GM12864 (cell line): ENCODE measurements at regions not wholly inside any gene's neighbourhood (a gene's known extent, or its start where the extent isn't known, plus 50 kb on each side); places are given as distances from the start of the nearest gene placed in this dataset.
A peak's percentile ranks its signal among the peaks of the same experiment; 100 is the strongest.
"Not testable (repeated sequence)": the region's sequence is repeated elsewhere in the genome, so short reads cannot be mapped to it uniquely, and the experiment has no call there.

Experiments
- DNase-seq: peaks from one replicate; pipeline ENCODE4 v3.0.0-alpha.2; 2011; ENCODE audit warnings: low read depth
- H3K4me3 ChIP-seq: 2 replicates; pipeline ENCODE4 v1.5.1; 2011; ENCODE audit warnings: mild to moderate bottlenecking, low read depth, low read length, control low read depth
- CTCF ChIP-seq: IDR thresholded peaks from 2 replicates; pipeline ENCODE4 v1.5.1; 2011; ENCODE audit warnings: low read depth, mild to moderate bottlenecking, moderate library complexity, low read length, control low read depth, inconsistent platforms; ENCODE audit errors: missing control alignments

GRCh38 chr3:182139627-182140357 is 428.1 kb downstream of the SOX2 start:
- no peak for DNase-seq
- H3K4me3 ChIP-seq = no peak overlapping the region
- no peak for TF ChIP-seq CTCF

- DNase-seq = no peak
- H3K4me3 ChIP-seq = no peak overlapping the region
- TF ChIP-seq CTCF = no peak
These were observed 431.2 kb downstream of the SOX2 start for GRCh38 chr3:182142928-182143327.

- no peak for TF ChIP-seq CTCF
- DNase-seq = no peak
- no peak overlapping the region for H3K4me3 ChIP-seq
These were observed 432.2 kb downstream of the SOX2 start for GRCh38 chr3:182143903-182144302.

DNA sequence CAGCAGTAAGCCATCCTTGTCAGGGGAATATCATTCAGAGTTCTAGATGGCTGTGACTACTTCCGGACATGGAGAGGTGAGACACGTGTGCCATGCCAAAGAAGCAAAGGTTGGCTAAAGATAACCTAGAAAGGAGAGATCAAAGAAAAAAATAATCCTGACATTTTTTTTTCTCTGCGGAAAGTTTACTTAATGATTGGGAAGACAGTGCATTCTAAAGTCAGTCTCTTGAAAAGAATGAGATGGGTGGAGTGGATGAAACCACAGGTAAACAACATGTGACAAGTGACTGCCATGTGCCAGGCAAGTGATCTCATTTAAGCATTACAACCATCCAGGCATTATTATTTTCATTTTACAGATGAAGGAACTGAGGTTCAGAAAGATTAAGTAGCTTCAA is 436.6 kb downstream of the SOX2 start:
- DNase-seq = no peak
- TF ChIP-seq CTCF = no peak
- no peak overlapping the region for H3K4me3 ChIP-seq

DNA sequence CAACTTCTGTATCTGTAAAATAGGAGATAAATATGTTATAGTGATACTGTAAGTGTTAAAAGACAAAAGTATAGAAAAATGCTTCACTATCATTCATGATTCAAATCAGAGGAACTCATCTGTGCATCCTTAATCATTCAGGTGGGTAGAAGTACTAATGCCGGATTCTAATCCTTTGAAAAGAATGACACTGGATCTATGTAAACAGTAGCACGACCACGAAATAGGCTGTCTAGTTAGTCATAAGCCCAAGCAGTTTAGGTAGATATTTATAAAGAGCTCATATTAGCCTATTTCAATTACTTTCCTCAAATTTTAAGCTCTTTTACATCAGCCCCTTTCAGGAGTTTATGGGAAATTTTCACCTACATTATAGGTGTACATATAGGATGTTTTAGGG is 437.9 kb downstream of the SOX2 start:
- no peak for TF ChIP-seq CTCF
- H3K4me3 ChIP-seq = no peak overlapping the region
- DNase-seq = no peak

DNA sequence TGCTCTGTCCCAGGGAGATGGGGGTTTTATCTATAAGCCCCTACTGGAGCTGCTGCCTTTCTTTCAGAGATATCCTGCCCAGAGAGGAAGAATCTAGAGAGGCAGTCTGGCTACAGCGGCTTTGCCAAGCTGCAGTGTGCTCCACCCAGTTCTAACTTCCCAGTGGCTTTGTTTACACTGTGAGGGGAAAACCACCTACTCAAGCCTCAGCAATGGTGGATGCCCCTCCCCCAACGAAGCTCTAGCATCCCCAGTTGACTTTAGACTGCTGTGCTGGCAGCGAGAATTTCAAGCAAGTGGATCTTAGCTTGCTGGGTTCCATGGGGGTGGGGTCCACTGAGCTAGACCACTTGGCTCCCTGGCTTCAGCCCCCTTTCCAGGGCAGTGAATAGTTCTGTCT is 444.6 kb downstream of the SOX2 start:
- H3K4me3 ChIP-seq, DNase-seq: not testable (repeated sequence)

DNA sequence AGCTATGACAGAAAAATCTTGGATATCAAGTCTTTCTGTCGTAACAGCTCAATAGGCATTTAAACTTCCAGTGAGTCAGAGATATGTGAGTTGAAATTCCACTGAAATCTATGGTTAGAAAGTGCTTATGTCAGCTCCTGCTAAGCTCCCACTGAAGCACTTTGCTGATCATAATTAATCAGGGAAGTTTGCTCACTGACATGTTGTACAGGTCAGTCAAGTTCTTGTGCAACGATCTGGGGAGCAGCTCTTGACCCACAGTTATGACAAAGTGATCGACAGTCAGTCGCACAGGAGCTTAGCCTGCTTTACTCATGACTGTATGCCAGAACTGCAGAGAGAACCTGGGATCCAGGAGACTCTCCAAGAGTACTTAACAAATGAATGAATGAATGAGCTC is 453.5 kb downstream of the SOX2 start:
- H3K4me3 ChIP-seq = no peak overlapping the region
- TF ChIP-seq CTCF = no peak
- DNase-seq = peak; percentile 10
